Thyroid gland (tissue), 4 donors: ENCODE measurements at regions not wholly inside any gene's neighbourhood (a gene's known extent, or its start where the extent isn't known, plus 50 kb on each side); places are given as distances from the start of the nearest gene placed in this dataset.

Experiments
- POLR2A ChIP-seq, 2 donors: fragments of 450-650 bp; IDR thresholded peaks; one replicate each; pipeline ENCODE4 v1.6.1; 2017; ENCODE audit warnings: antibody characterized with exemption in 2 of 2, mild to moderate bottlenecking in 2 of 2, moderate library complexity in 1 of 2
- TF ChIP-seq, protein P1 (sequence below), 6 experiments: fragments of 200-600 bp in 3 of 6; fragments of 450-650 bp in 3 of 6; sonication (generic) in 3 of 6; IDR thresholded peaks; one replicate each; pipeline ENCODE4 v1.5.1; 2016 to 2019; ENCODE audit warnings: antibody characterized with exemption in 6 of 6, mild to moderate bottlenecking in 2 of 6, inconsistent platforms in 1 of 6, moderate library complexity in 1 of 6

DNA sequence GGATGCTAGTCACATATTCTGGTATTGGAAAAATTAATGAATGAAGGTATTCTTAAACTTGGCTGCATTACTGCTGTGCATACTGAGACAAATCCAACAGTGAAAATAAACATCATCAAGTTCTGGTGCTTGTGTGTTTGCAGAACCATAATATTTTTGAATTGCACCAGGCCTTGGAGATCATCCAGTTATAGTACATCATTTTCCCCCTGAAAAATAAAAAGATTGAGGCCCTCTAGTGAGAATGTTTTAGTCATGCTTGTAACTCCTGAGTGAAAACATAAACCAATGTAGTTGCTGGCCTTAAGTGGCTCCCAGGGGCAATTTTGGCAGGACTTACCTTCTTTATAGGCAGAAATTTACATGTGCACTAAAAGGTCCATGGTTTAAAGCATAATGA is 218.8 kb upstream of the TMEM229A start:
- TF ChIP-seq, protein P1, sequence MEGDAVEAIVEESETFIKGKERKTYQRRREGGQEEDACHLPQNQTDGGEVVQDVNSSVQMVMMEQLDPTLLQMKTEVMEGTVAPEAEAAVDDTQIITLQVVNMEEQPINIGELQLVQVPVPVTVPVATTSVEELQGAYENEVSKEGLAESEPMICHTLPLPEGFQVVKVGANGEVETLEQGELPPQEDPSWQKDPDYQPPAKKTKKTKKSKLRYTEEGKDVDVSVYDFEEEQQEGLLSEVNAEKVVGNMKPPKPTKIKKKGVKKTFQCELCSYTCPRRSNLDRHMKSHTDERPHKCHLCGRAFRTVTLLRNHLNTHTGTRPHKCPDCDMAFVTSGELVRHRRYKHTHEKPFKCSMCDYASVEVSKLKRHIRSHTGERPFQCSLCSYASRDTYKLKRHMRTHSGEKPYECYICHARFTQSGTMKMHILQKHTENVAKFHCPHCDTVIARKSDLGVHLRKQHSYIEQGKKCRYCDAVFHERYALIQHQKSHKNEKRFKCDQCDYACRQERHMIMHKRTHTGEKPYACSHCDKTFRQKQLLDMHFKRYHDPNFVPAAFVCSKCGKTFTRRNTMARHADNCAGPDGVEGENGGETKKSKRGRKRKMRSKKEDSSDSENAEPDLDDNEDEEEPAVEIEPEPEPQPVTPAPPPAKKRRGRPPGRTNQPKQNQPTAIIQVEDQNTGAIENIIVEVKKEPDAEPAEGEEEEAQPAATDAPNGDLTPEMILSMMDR (IDR thresholded peaks at IDR 0.05) = no peak
- no peak for TF ChIP-seq POLR2A (IDR thresholded peaks at IDR 0.05)
